ENCODE measurements at regions not wholly inside any gene's neighbourhood (a gene's known extent, or its start where the extent isn't known, plus 50 kb on each side); places are given as distances from the start of the nearest gene placed in this dataset.

DNA sequence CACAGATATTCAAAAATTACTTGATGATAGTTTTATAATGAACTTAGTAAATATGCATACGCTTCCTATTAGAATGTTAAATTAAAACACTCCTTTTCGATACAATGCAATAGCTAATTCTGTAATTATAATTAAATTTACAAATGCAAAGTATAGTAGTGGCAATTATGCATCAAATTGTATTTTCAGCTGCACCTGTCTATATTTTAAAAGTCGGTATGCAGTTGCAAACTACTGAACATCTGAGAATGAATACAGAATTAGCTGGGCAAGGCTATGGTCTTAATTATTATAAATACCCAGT lies 110.4 kb upstream of the ARHGAP42 start:
- TF ChIP-seq KDM5B (CRISPR knock-in tag; IDR thresholded peaks at IDR 0.05; ENCODE audit: borderline replicate concordance), result no peak
- no peak for TF ChIP-seq KAT7 (CRISPR knock-in tag; IDR thresholded peaks at IDR 0.05; ENCODE audit: borderline replicate concordance)
- TF ChIP-seq ZNF350 (CRISPR knock-in tag; IDR thresholded peaks at IDR 0.05; ENCODE audit: borderline replicate concordance, low read depth), result no peak
- TF ChIP-seq HNRNPUL1 (IDR thresholded peaks at IDR 0.05; ENCODE audit: low read depth, low read length), result no peak
- TF ChIP-seq EED (CRISPR knock-in tag; IDR thresholded peaks at IDR 0.05), result no peak
- TF ChIP-seq ZNF362 (CRISPR knock-in tag; IDR thresholded peaks at IDR 0.05; ENCODE audit: borderline replicate concordance), result no peak
- TF ChIP-seq RXRB (CRISPR knock-in tag; IDR thresholded peaks at IDR 0.05; ENCODE audit: borderline replicate concordance), result no peak
- TF ChIP-seq ZNF777 (CRISPR knock-in tag; IDR thresholded peaks at IDR 0.05), result no peak
- TF ChIP-seq NCOA5 (CRISPR knock-in tag; IDR thresholded peaks at IDR 0.05), result no peak
- no peak for TF ChIP-seq ZNF225 (CRISPR knock-in tag; IDR thresholded peaks at IDR 0.05)
- TF ChIP-seq ZMYM2 (CRISPR knock-in tag; IDR thresholded peaks at IDR 0.05), result no peak
- TF ChIP-seq THAP11 (CRISPR knock-in tag; IDR thresholded peaks at IDR 0.05), result no peak
- TF ChIP-seq JUND (CRISPR knock-in tag; IDR thresholded peaks at IDR 0.05), result no peak
- DNase-seq (ENCODE audit: low spot score) (no peak), FAIRE-seq (no peak), ATAC-seq (no peak)
- H3K9me3 ChIP-seq (ENCODE audit: low read length), result no peaks in the 10 kb centered on the region
- no TSS peak for BruUV-seq (replicated peaks)
- in situ Hi-C loops (cut with HindIII; ENCODE audit: extremely low pct_ligation_motif_present, low pct_unique_long_range_greater_than_20kb), result loop anchor here (5.0 kb wide), 2 partner anchors 276 to 356 kb away; no protein-coding TSS in a partner anchor
- no peak overlapping the region for H3K27ac ChIP-seq (ENCODE audit: extremely low read length, insufficient read depth, low read length)
- H3K9ac ChIP-seq (ENCODE audit: insufficient read depth, low read depth, low read length), result no peak overlapping the region
- no peak overlapping the region for H2AFZ ChIP-seq (ENCODE audit: low read length)
- H3K4me2 ChIP-seq (ENCODE audit: low read depth, low read length), result no peak overlapping the region
- no peaks in the 10 kb centered on the region for H4K20me1 ChIP-seq (ENCODE audit: insufficient read depth, low read length)
- intact Hi-C loops (cut with micrococcal nuclease; ENCODE audit: unreplicated experiment), result loop anchor here (1.0 to 5.0 kb wide), 4 partner anchors 106 to 356 kb away; no protein-coding TSS in a partner anchor
- H3K4me1 ChIP-seq (ENCODE audit: insufficient read depth, low read length), result no peaks in the 10 kb centered on the region
- WGBS (ENCODE audit: low lambda C conversion rate), result 19% methylated on average over 3 of the region's 3 CpGs
- H3K36me3 ChIP-seq (replicated peaks in 1 of 2; ENCODE audit: control insufficient read depth in 1 of 2, insufficient read depth in 2 of 2, low read length in 2 of 2), result no peaks in the 10 kb centered on the region
- ChIA-PET CTCF (ENCODE audit: low intra/inter-chr PET ratio, low total read pairs) (interaction anchor here (1.5 to 3.8 kb wide), 4 partner anchors 251 to 356 kb away, joined by 4 to 34 read pairs (median 12); no protein-coding TSS in a partner anchor), POLR2A (no interaction called here)
- no peaks in the 10 kb centered on the region for H3K79me2 ChIP-seq (ENCODE audit: insufficient read depth, low read length)
- H3K27me3 ChIP-seq (ENCODE audit: control insufficient read depth in 1 of 2, insufficient read depth in 2 of 2, low read length in 2 of 2), result no peaks in the 10 kb centered on the region
- H3K4me3 ChIP-seq (replicated peaks in 1 of 3; ENCODE audit: insufficient read depth in 1 of 3, low read depth in 2 of 3, low read length in 3 of 3), result no peak overlapping the region
